HL-60/S4 treated with phorbol 12-myristate 13-acetate at 8.2 ng/mL for 4 days and 3 days (cell line): ENCODE measurements at regions not wholly inside any gene's neighbourhood (a gene's known extent, or its start where the extent isn't known, plus 50 kb on each side); places are given as distances from the start of the nearest gene placed in this dataset.
"Not testable (repeated sequence)": the region's sequence is repeated elsewhere in the genome, so short reads cannot be mapped to it uniquely, and the experiment has no call there.

Experiments used
- in situ Hi-C: fragments of 300-500 bp; cut with MboI; formaldehyde crosslinking; loops from 2 replicates; pipeline ENCODE4 v1.15.0; 2022; ENCODE audit warnings: low sequenced_read_pairs

DNA sequence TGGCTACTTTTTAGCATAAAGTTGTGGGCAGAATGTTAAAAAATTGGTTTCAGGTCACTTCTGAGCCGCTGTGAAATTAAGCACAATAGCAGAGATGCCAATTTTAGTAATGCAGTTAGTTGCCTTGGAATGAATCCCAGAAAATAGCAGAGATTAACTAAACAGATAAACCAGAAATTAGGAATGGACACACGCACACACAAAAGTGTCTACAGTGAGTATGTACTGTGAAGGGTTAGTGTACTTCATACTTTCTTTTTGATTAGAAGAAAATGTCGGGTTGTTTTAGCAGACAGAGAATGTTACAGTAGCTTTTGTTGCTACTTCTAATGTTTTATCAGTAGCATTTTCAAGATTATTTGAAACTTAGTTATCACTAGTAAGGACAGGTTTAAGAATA, 106.7 kb downstream of the LEPR start:
- in situ Hi-C loops, result no loop called here

DNA sequence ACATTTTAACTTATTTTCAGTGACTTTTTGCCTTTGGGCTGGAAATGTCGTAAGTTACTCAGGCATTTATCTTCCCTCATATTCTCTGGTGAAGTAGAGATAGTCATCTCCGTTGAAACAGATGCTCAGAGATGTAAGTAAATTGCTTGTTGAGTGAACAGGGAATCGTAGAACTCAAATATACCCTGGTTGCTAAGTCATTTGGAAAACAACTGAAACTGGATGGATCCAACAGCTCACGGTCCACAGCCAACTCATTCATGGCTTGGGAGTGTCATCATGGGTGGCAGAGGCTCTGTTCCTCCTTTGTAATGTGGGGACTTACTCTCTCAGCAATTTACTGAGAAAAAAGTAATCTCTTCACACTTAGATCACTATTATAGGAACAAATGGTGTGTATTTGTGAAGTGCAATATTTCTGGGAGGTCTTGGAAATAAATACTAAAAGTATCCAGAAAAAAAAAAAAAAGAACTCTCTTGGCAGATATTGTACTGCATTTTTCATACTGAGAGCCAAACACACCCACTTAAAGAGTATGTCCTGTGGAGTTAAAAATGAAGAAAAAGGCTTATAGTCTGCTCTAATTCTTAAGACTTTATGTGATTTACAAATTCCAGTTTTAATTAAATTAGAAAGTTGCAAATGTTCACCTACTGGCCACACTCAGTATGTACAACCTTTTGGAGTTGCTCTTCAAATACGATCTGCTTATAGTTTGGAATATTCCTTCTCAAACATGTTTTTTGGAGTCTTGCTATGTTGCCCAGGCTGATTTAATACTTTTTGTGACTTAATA, 107.4 kb downstream of the LEPR start:
- in situ Hi-C loops, result no loop called here

DNA sequence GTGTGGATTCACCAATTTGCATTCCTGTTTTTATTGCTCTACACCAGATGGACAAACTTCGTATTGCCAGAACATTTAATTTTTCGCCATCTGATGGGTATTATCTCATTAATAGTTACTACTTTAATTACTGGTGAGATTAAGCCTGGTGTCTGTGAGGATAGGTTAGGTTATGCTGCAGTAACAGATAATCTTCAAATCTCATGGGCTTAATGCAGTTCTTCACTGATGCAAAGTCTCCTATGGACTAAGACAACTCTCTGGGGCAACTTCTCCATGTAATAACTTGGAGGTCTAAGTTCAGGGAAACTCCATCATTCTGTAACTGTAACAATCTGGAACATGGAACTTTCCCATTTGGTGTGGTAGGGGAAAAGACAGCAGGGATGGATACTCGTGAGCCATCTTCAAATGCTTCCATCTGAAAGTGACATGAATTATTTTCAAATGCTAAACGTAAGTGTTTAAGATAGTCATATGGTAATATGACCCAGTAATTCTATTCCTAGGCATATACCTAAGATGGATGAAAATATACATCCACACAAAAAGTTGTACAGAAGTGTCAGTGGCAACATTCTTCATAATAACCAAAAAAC, 111.6 kb downstream of the LEPR start:
- in situ Hi-C loops, result no loop called here

DNA sequence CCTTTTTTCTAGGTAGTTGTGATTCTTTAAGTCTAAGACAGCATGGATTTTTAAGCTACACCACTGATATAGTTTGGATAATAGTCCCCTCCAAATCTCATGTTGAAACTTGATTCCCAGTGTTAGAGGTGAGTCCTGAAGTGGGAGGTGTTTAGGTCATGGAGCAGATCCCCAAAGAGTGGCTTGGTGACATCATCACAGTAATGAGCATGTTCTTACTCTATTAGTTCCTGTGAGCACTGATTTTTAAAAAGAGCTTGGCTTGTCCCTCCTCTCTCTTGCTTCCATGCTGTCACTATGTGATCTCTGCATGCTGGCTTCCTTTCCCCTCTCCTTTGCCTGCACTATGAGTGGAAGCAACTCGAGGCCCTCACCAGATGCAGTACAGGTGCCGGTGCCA, 115.5 kb downstream of the LEPR start:
- in situ Hi-C loops, result no loop called here

DNA sequence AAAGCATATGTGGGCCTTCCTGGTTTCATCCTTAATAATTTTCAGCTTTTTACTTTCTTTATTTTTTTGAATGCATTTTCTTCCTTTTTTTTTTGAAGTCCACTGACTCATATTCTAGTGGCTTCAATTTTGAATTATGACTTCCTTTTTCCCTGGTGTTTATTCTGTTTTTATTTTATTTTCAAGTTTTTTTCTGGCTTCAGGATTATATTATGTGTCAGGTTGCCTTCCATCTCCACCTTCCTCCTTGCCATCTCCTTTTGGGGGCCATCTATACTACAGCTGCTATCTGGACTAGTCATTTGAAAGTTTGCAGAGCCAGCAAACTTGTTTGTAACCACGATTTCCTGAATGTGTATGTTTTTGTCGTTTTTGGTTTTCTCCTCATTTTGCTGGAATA, 117.6 kb downstream of the LEPR start:
- in situ Hi-C loops, result no loop called here

DNA sequence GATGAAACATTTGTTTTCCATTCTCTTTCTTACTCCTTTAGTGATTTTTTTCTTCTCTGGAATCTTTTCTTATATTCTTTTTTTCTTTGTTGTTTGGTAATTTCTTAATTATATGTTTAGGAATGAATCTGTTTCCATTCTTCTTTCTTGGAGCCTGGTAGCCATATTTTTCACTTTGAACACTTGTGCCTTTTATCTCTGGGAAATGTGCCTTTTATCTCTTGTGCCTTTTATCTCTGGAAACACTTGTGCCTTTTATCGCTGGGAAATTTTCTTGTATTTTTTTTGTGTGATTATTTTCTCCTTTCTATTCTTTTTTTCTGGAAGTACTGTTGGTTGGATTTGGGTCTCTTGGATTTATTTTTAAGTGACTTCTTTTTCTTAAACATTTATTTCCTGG, 118.2 kb downstream of the LEPR start:
- in situ Hi-C loops, result no loop called here

DNA sequence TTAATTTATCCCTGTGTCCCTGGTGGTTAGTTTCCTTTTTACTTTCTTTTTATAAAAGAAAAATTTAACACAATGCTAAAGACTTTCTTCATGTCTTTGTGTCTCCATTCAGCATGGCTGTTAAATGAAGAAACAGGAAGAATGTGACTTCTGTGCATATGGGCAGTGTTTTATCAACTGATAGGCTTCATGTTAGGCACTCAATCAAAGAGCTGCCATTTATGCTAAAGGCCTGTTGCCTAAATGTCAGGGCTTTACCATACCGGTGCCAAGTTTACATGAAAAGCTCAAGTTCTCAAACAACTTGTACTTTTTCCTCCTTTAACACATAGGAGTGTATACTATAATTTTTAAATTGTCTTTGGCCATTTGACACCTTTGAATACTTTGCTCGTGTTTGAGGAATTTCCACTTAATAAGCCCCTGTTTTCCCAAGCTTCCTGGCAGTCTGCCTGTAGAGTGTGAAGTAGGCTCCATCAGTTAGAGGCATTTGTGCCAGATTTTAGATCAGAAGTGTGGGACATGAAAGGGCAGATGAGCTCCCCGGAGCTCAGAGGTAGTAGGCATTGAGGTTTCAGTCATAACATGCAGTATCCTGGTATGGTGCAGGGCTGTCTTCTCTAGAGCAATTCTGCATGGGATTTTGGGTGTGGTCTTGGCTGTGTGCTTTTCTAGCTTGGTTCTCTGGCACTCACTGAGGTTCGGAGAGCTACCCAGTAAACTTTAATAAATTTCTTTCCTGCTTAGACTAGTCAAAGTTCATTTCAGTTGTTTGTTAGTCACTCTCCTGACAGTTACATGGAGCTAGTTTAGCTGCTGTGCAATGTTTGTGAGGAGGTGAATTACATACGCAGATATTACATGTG, 119.0 kb downstream of the LEPR start:
- in situ Hi-C loops, result no loop called here

DNA sequence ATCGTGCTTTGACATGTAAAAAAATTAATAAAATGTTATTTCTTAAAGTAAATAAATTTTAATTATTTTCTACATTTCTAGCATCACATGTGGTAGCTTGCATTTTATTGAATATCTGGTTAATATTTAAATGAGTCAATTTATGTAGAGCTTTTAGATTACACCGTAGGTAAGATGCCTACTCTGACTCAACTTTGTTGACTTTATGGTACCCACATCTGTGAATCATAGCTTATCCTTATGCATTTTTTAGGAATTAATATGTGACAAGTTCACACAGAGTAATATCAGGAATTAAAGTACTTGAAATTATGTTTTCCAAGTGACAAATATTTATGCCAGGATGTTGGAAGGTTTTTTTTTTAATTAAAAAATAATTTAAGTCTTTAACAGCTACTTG, 120.7 kb downstream of the LEPR start:
- in situ Hi-C loops, result no loop called here

DNA sequence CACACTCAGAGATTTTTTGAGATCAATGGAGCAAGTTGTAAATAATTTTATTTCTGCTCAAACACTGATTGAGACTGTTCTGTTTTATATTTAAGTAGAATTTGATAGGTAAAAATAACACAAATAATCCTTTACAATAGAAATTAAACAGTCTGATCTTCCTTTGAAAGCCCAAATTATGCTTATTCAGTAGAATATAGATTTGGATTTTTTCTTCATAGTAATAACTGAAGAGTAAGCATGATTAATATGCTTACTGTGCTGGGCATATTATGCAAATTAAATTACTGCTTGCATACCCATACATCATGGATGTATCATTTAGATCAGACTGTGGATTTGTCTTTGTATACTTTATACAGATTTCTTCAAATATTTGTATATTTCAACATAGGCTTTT, 121.4 kb downstream of the LEPR start:
- in situ Hi-C loops, result no loop called here

DNA sequence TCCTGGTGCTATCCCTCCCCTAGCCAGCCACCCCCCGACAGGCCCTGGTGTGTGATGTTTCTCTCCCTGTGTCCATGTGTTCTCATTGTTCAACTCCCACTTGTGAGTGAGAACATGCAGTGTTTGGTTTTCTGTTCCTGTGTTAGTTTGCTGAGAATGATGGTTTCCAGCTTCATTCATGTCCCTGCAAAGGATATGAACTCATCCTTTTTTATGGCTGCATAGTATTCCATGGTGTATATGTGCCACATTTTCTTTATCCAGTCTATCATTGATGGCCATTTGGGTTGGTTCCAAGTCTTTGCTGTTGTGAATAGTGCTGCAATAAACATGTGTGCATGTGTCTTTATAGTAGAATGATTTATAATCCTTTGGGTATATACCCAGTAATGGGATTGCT, 122.1 kb downstream of the LEPR start:
- in situ Hi-C loops, result not testable (repeated sequence)

DNA sequence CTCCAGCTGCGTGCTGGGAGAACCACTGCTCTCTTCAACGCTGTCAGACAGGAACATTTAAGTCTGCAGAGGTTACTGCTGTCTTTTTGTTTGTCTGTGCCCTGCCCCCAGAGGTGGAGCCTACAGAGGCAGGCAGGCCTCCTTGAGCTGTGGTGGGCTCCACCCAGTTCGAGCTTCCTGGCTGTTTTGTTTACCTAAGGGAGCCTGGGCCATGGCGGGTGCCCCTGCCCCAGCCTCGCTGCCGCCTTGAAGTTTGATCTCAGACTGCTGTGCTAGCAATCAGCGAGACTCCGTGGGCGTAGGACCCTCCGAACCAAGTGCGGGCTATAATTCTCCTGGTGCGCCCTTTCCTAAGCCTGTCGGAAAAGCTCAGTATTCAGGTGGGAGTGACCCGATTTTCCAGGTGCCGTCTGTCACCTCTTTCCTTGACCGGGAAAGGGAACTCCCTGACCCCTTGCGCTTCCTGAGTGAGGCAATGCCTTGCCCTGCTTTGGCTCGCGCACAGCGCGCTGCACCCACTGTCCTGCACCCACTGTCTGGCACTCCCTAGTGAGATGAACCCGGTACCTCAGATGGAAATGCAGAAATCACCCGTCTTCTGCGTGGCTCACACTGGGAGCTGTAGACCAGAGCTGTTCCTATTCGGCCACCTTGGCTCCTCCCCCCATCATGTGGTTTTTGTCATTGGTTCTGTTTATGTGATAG, 130.0 kb downstream of the LEPR start:
- in situ Hi-C loops, result not testable (repeated sequence)

DNA sequence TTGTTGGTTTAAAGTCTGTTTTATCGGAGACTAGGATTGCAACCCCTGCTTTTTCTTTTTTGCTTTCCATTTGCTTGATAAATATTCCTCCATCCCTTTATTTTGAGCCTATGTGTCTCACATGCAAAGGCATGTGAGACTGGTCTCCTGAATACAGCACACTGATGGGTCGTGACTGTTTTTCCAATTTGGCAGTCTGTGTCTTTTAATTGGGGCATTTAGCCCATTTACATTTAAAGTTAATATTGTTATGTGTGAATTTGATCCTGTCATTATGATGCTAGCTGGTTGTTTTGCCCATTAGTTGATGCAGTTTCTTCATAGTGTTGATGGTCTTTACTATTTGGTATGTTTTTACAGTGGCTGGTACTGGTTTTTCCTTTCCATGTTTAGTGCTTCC, 132.0 kb downstream of the LEPR start:
- in situ Hi-C loops, result not testable (repeated sequence)

DNA sequence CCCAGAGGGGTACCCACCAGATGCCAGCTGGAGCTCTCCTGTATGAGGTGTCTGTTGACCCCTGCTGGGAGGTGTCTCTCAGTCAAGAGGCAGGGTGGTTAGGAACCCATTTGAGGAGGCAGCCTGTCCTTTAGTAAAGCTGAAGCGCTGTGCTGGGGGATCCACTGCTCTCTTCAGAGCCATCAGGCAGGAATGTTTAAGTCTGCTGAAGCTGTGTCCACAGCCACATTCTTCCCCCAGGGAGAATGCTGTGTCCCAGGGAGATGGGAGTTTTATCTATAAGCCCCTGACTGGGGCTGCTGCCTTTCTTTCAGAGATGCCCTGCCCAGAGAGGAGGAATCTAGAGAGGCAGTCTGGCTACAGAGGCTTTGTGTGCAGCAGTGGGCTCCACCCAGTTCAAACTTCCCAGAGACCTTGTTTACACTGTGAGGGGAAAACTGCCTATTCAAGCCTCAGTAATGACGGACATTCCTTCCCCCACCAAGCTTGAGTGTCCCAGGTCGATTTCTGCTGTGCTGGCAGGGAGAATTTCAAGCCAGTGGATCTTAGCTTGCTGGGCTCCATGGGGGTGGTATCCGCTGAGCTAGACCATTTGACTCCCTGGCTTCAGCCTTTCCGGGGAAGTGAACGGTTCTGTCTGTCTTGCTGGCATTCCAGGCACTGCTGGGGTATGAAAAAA, 133.8 kb downstream of the LEPR start:
- in situ Hi-C loops, result not testable (repeated sequence)

DNA sequence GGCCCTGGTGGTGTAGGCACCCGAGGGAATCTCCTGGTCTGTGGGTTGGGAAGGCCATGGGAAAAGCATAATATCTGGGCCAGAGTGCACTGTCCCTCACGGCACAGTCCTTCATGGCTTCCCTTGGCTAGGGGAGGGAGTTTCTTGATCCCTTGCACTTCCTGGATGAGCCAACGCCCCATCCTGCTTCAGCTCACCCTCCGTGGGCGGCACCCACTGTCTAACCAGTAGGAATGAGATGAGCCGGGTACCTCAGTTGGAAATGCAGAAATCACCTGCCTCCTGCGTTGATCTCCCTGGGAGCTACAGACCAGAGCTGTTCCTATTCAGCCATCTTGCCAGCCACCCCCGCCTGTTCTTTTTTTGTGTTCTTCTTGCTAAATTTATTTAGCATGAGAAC, 134.4 kb downstream of the LEPR start:
- in situ Hi-C loops, result no loop called here

DNA sequence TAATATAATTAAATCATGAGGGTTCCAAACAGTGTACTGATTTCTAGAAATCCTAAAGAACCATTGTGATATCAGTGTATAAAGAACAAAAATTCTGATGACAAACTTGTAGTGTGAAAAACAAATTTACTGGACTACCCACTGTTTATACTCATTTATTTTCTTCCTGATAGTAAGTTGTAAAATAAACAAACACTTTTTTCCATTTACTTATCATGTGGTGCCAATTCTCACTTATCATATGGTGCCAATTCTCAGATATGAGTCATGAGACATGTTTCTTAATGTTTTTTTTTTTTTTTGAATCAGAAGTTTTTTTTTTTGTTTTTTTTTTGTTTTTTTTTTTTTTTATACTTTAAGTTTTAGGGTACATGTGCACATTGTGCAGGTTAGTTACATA, 137.7 kb downstream of the LEPR start:
- in situ Hi-C loops, result no loop called here

DNA sequence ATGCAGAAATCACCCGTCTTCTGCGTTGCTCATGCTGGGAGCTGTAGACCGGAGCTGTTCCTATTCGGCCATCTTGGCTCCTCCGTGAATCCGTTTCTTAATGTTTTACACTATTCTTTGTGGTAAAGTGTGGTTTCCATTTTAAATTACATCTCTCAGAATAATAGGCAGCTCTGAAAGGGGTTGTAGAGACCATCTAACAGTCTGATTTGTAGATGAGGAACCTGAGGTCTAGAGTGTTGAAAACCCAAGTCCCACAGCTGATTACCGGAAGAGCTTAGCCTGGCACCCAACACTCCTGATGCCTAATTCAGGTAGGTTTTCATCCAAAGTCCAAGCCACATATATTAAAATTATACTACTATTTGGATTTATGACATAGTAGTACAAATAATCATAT, 144.0 kb downstream of the LEPR start:
- in situ Hi-C loops, result no loop called here

DNA sequence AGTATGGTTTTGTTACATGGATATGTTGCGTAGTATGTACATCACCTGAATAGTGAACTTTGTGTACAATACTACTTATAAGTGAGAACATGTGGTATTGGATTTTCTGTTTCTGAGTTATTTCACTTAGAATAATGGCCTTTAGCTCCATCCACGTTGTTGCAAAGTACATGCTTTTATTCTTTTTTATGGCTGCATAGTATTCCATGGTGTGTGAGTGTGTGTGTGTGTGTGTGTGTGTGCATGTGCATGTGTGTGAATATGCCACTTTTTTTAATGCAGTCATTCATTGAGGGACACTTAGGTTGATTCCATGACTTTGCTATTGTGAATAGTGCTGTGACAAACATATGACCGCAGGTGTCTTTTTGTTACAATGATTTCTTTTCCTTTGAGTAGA, 147.8 kb downstream of the LEPR start:
- in situ Hi-C loops, result no loop called here

DNA sequence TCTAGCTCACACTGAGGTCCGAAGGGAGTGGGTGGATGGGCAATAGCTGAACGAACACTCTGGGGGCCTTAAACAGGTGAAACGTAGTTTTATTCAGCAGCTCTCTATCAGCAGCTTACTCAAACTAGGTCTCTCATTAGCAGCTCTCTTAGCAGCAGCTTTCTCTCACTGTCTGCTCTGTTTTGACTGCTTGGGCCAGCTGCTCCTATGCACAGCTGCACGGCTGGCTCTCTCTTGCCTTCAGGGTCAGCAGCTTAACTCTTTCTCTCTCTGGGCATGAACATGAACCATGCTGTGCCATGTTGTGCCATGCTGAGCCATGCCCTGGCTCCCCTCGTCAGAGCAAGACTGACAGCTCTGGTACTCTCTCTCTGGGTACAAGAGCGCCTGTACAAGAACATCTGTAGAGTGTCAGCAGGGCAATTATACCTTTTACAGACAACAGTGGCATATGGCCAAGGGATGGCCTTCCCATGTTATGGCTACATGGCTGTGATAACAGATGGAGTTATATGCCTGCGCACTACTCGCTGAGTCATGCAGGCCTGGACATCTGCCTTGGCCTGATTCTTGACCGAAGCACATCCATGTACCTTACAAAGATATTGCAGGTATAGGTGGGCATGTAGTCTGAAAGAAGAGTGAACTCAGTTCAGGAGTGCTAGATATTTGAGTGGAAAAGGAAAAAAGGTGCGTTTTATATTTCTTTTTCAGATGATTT, 152.4 kb downstream of the LEPR start:
- in situ Hi-C loops, result no loop called here

DNA sequence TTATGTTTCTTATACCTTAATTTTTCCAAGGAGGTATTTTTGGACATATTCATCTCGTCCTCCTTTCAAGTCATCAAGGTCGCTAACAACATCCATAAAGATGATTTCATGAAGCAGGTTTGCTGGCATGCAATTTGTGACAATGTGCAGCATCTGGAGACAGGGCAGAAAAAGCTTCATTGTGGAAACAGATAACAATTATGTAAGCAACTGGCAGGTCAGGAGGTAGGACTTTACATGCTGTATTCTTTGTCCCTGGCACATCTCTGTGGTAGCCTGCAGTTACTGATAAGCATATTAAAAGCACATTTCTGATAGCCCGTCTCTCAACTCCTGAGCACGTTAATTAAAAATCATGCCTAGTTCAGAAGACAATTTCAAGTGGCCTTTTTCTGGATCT, 156.8 kb downstream of the LEPR start:
- in situ Hi-C loops, result no loop called here

DNA sequence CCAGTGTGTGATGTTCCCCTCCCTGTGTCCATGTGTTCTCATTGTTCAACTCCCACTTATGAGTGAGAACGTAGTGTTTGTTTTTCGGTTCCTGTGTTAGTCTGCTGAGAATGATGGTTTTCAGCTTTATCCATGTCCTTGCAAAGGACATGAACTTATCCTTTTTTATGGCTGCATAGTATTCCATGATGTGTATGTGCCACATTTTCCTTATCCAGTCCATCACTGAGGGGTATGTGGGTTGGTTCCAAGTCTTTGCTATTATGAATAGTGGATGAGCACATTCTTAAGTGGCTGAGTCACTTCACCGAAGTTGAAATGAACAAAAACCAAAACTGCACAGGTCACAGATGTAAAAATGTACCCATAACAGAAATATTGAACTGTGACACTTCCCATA, 157.5 kb downstream of the LEPR start:
- in situ Hi-C loops, result not testable (repeated sequence)
